H9 (cell line): ENCODE measurements at regions not wholly inside any gene's neighbourhood (a gene's known extent, or its start where the extent isn't known, plus 50 kb on each side); places are given as distances from the start of the nearest gene placed in this dataset.

ENCODE experiments used
- DNase-seq: peaks from one replicate; pipeline ENCODE4 v3.0.0-alpha.2; 2017
- H2AFZ ChIP-seq: one replicate; pipeline ENCODE4 v1.6.1; 2013; ENCODE audit warnings: mild to moderate bottlenecking, low read length, control low read depth, moderate library complexity
- H2AK5ac ChIP-seq: 2 replicates; pipeline ENCODE4 v1.6.1; 2013; ENCODE audit warnings: low read length, control low read depth, mixed read lengths; ENCODE audit not compliant: insufficient read length
- H2BK120ac ChIP-seq: one replicate; pipeline ENCODE4 v1.6.1; 2013; ENCODE audit warnings: low read depth, mild to moderate bottlenecking, low read length, control low read depth, inconsistent platforms; ENCODE audit not compliant: poor library complexity, severe bottlenecking
- H2BK12ac ChIP-seq: 2 replicates; pipeline ENCODE4 v1.6.1; 2013; ENCODE audit warnings: low read length, control low read depth, mixed read lengths, low read depth; ENCODE audit not compliant: insufficient read length
- H2BK15ac ChIP-seq: 2 replicates; pipeline ENCODE4 v1.6.1; 2013; ENCODE audit warnings: low read depth, low read length, control low read depth
- H2BK20ac ChIP-seq: one replicate; pipeline ENCODE4 v1.6.1; 2013; ENCODE audit warnings: low read depth, mild to moderate bottlenecking, low read length, control low read depth, inconsistent platforms; ENCODE audit not compliant: poor library complexity, severe bottlenecking
- H2BK5ac ChIP-seq: 2 replicates; pipeline ENCODE4 v1.6.1; 2013; ENCODE audit warnings: low read length, control low read depth, mixed read lengths; ENCODE audit not compliant: insufficient read length
- H3K14ac ChIP-seq: 2 replicates; pipeline ENCODE4 v1.6.1; 2013; ENCODE audit warnings: low read length, control low read depth; ENCODE audit not compliant: insufficient read depth
- H3K18ac ChIP-seq: 2 replicates; pipeline ENCODE4 v1.6.1; 2013; ENCODE audit warnings: low read depth, mild to moderate bottlenecking, mixed read lengths, low read length, control low read depth; ENCODE audit not compliant: insufficient read length
- H3K23ac ChIP-seq: 2 replicates; pipeline ENCODE4 v1.6.1; 2013; ENCODE audit warnings: low read length, control low read depth, mixed read lengths, low read depth; ENCODE audit not compliant: insufficient read length
- H3K23me2 ChIP-seq: 2 replicates; pipeline ENCODE4 v1.6.1; 2013; ENCODE audit warnings: low read depth, mild to moderate bottlenecking, mixed read lengths, low read length, control low read depth; ENCODE audit not compliant: insufficient read length, poor library complexity, severe bottlenecking
- H3K27ac ChIP-seq: 2 replicates; pipeline ENCODE4 v1.5.1; 2013; ENCODE audit warnings: low read length, control low read depth, mixed read lengths, low read depth; ENCODE audit not compliant: insufficient read length
- H3K27me3 ChIP-seq: 2 replicates; pipeline ENCODE4 v1.6.1; 2013; ENCODE audit warnings: low read length, control low read depth, inconsistent platforms; ENCODE audit not compliant: insufficient read depth
- H3K4ac ChIP-seq: 2 replicates; pipeline ENCODE4 v1.6.1; 2013; ENCODE audit warnings: low read depth, mild to moderate bottlenecking, control low read depth, inconsistent platforms, low read length, moderate library complexity
- H3K4me1 ChIP-seq: 2 replicates; pipeline ENCODE4 v1.6.1; 2013; ENCODE audit warnings: low read length, control low read depth, inconsistent platforms; ENCODE audit not compliant: insufficient read depth
- H3K4me2 ChIP-seq: 2 replicates; pipeline ENCODE4 v1.6.1; 2013; ENCODE audit warnings: low read length, control low read depth, mixed read lengths; ENCODE audit not compliant: insufficient read length, insufficient read depth
- H3K56ac ChIP-seq: 2 replicates; pipeline ENCODE4 v1.6.1; 2013; ENCODE audit warnings: low read depth, mild to moderate bottlenecking, mixed read lengths, low read length, control low read depth; ENCODE audit not compliant: insufficient read length
- H3K79me1 ChIP-seq: 2 replicates; pipeline ENCODE4 v1.6.1; 2013; ENCODE audit warnings: low read depth, mild to moderate bottlenecking, moderate library complexity, low read length, control low read depth, inconsistent platforms; ENCODE audit not compliant: insufficient read depth, poor library complexity, severe bottlenecking
- H3K79me2 ChIP-seq: 2 replicates; pipeline ENCODE4 v1.6.1; 2013; ENCODE audit warnings: low read length, control low read depth, inconsistent platforms; ENCODE audit not compliant: insufficient read depth
- H3K9ac ChIP-seq: 2 replicates; pipeline ENCODE4 v1.6.1; 2013; ENCODE audit warnings: low read length, control low read depth, mixed read lengths; ENCODE audit not compliant: insufficient read length; ENCODE audit errors: extremely low read depth
- H3K9me3 ChIP-seq: one replicate; pipeline ENCODE4 v1.6.1; 2013; ENCODE audit warnings: low read depth, low read length, inconsistent platforms; ENCODE audit not compliant: control insufficient read depth
- H3T11ph ChIP-seq: one replicate; pipeline ENCODE4 v1.6.1; 2013; ENCODE audit warnings: mild to moderate bottlenecking, low read length, control low read depth, inconsistent platforms
- H4K20me1 ChIP-seq: one replicate; pipeline ENCODE4 v1.6.1; 2013; ENCODE audit not compliant: control insufficient read depth, insufficient read length, insufficient read depth
- H4K5ac ChIP-seq: 2 replicates; pipeline ENCODE4 v1.6.1; 2013; ENCODE audit warnings: low read depth, mild to moderate bottlenecking, mixed read lengths, low read length, control low read depth; ENCODE audit not compliant: insufficient read length
- H4K8ac ChIP-seq: replicated peaks from 2 replicates; pipeline ENCODE4 v1.6.1; 2013; ENCODE audit warnings: low read length, control low read depth, mixed read lengths, low read depth; ENCODE audit not compliant: insufficient read length
- H4K91ac ChIP-seq: 2 replicates; pipeline ENCODE4 v1.6.1; 2013; ENCODE audit warnings: low read depth, mild to moderate bottlenecking, moderate library complexity, mixed read lengths, low read length, control low read depth; ENCODE audit not compliant: insufficient read length
- H3K27ac Mint-ChIP-seq, 3 experiments: 2 replicates in 2 of 3; 3 replicates in 1 of 3; pipeline ENCODE4 v1.8.0; 2020 to 2021; ENCODE audit warnings: mixed read lengths in 3 of 3, mild to moderate bottlenecking in 1 of 3, moderate library complexity in 1 of 3
- H3K27me3 Mint-ChIP-seq: 2 replicates; pipeline ENCODE4 v1.8.0; 2021; ENCODE audit warnings: low read depth, mild to moderate bottlenecking, moderate library complexity, mixed read lengths
- H3K36me3 Mint-ChIP-seq, 3 experiments: 2 replicates in 2 of 3; 3 replicates in 1 of 3; pipeline ENCODE4 v1.8.0; 2020 to 2021; ENCODE audit warnings: low read depth in 3 of 3, mixed read lengths in 3 of 3; ENCODE audit not compliant: insufficient read depth in 1 of 3
- H3K4me1 Mint-ChIP-seq, 2 experiments: 2 replicates each; pipeline ENCODE4 v1.8.0; 2020; ENCODE audit warnings: mixed read lengths in 2 of 2
- H3K4me3 Mint-ChIP-seq, 2 experiments: 2 replicates in 1 of 2; 3 replicates in 1 of 2; pipeline ENCODE4 v1.8.0; 2020 to 2021; ENCODE audit warnings: mild to moderate bottlenecking in 2 of 2, mixed read lengths in 2 of 2, moderate library complexity in 1 of 2
- H3K9me3 Mint-ChIP-seq, 2 experiments: 2 replicates in 1 of 2; 3 replicates in 1 of 2; pipeline ENCODE4 v1.8.0; 2020; ENCODE audit warnings: mild to moderate bottlenecking in 2 of 2, mixed read lengths in 2 of 2, moderate library complexity in 1 of 2
- CTCF ChIP-seq: fragments of 200-600 bp; sonication (generic); conservative IDR thresholded peaks from 3 replicates; pipeline ENCODE4 v1.8.0; 2021; ENCODE audit warnings: antibody characterized with exemption, mild to moderate bottlenecking
- WGBS: extraction: QIAGEN DNeasy Blood & Tissue Kit; methylation state at CpG from one replicate; pipeline ENCODE4 v1.1.7; 2013; ENCODE audit warnings: missing lambda C conversion rate, low lambda C conversion rate, mixed read lengths; ENCODE audit not compliant: insufficient read length; ENCODE audit errors: extremely low coverage; 5-methylcytosine and 5-hydroxymethylcytosine counted together

DNA sequence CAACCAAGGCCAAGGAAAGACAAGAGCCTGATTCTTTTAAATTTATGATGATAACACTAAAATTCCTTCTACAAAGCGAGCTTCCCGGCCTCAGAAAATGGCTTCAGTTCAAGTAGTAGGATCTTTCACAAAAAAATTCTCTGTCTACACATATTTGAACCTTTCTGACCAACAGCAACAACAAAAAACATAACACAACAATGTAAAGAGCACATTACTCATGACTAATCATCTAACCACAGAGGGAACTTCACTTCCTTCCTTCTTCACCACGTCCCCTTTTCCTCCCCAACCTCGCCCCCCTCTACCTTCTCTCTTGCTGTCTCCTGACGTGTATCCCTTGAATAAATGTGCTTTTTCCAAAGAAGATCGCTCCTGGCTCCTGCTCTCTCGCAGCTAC lies 228.2 kb downstream of the MYLK4 start:
- H2AK5ac ChIP-seq = no peak overlapping the region
- H3K27ac Mint-ChIP-seq = no peak overlapping the region
- no peaks in the 10 kb centered on the region for H3K79me2 ChIP-seq
- no peak overlapping the region for H3K9ac ChIP-seq
- no peaks in the 10 kb centered on the region for H3K23me2 ChIP-seq
- H3K9me3 Mint-ChIP-seq = peaks cover 25 to 26% of the 10 kb centered on the region in 2 experiments
- H4K8ac ChIP-seq = no peak overlapping the region
- H4K5ac ChIP-seq = no peak overlapping the region
- no peak overlapping the region for H2BK120ac ChIP-seq
- H2BK20ac ChIP-seq = no peak overlapping the region
- H3K79me1 ChIP-seq = no peaks in the 10 kb centered on the region
- H2BK12ac ChIP-seq = no peak overlapping the region
- no peak overlapping the region for H3K4me3 Mint-ChIP-seq
- no peak overlapping the region for H3T11ph ChIP-seq
- H3K27ac ChIP-seq = no peak overlapping the region
- no peaks in the 10 kb centered on the region for H4K20me1 ChIP-seq
- H3K27me3 ChIP-seq = no peaks in the 10 kb centered on the region
- peaks cover 13% of the 10 kb centered on the region for H3K9me3 ChIP-seq
- no peak overlapping the region for H2BK5ac ChIP-seq
- H3K23ac ChIP-seq = no peak overlapping the region
- H3K18ac ChIP-seq = no peak overlapping the region
- no peaks in the 10 kb centered on the region for H3K4me1 ChIP-seq
- no peak overlapping the region for H2AFZ ChIP-seq
- H3K4me1 Mint-ChIP-seq = no peaks in the 10 kb centered on the region
- no CpG with 5 or more reads among the region's 7 CpGs for WGBS
- H2BK15ac ChIP-seq = no peak overlapping the region
- H3K4ac ChIP-seq = no peak overlapping the region
- DNase-seq = no peak
- peaks cover 6 to 12% (median 7%) of the 10 kb centered on the region in 3 experiments; a peak in 6 of 7 replicates for H3K36me3 Mint-ChIP-seq
- peaks cover 3% of the 10 kb centered on the region for H3K27me3 Mint-ChIP-seq
- no peak overlapping the region for H3K4me2 ChIP-seq
- TF ChIP-seq CTCF = no peak
- H3K14ac ChIP-seq = no peak overlapping the region
- no peak overlapping the region for H4K91ac ChIP-seq
- no peak overlapping the region for H3K56ac ChIP-seq
